ENCODE measurements at regions not wholly inside any gene's neighbourhood (a gene's known extent, or its start where the extent isn't known, plus 50 kb on each side); places are given as distances from the start of the nearest gene placed in this dataset.

- H3K27ac ChIP-seq = no peak overlapping the region
- no peaks in the 10 kb centered on the region for H3K9me3 ChIP-seq
- no peaks in the 10 kb centered on the region for H3K36me3 ChIP-seq (ENCODE audit: insufficient read depth in 1 of 2, low read depth in 1 of 2)
- TF ChIP-seq CTCF (IDR thresholded peaks at IDR 0.05) = no peak
- DNase-seq = no peak
- 91 to 100% (median 97%) methylated on average over 1 of the region's 1 CpG for WGBS, 3 donors
- H3K4me1 ChIP-seq = no peaks in the 10 kb centered on the region
- intact Hi-C loops (cut with DNase I) = no loop called here
- ATAC-seq = no peak
- H3K27me3 ChIP-seq (ENCODE audit: insufficient read depth in 3 of 3, low read length in 2 of 3) = no peaks in the 10 kb centered on the region
- no peak overlapping the region for H3K4me3 ChIP-seq
Observed at GRCh38 chr1:219682788-219683187, 69.9 kb upstream of the ZC3H11B start.

DNA sequence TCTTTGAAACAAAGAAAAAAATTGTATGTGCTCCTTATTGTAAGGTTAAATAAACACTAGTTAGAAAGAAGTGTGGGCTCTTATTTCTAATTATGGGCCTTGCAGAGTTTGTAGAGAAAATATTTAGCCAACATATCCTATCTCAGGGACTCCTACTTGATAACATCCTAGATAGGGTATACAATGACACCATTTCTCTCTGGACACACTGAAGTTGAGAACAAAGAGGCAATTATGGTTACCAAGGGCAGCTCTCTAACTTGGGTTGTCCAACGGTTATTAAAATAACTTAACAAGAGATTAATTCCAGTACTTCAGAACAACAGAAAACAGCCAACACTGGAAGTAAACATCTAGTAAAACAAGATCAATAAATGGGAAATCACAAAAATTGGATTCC lies 69.0 kb upstream of the ZC3H11B start:
- DNase-seq (no peak), ATAC-seq (no peak)
- H3K27ac ChIP-seq = no peak overlapping the region
- H3K4me3 ChIP-seq = no peak overlapping the region
- no peak for TF ChIP-seq CTCF (IDR thresholded peaks at IDR 0.05)
- H3K36me3 ChIP-seq (ENCODE audit: insufficient read depth in 1 of 2, low read depth in 1 of 2) = no peaks in the 10 kb centered on the region
- no peaks in the 10 kb centered on the region for H3K27me3 ChIP-seq (ENCODE audit: insufficient read depth in 3 of 3, low read length in 2 of 3)
- no peaks in the 10 kb centered on the region for H3K4me1 ChIP-seq
- intact Hi-C loops (cut with DNase I) = no loop called here
- no peaks in the 10 kb centered on the region for H3K9me3 ChIP-seq
- 72 to 76% (median 75%) methylated on average over 1 of the region's 1 CpG for WGBS, 3 donors

- intact Hi-C loops (cut with DNase I) = no loop called here
- H3K27me3 ChIP-seq (ENCODE audit: insufficient read depth in 3 of 3, low read length in 2 of 3) = no peaks in the 10 kb centered on the region
- WGBS, 3 donors = 78 to 81% (median 79%) methylated on average over 8 of the region's 8 CpGs
- no peaks in the 10 kb centered on the region for H3K36me3 ChIP-seq (ENCODE audit: insufficient read depth in 1 of 2, low read depth in 1 of 2)
- no peak overlapping the region for H3K4me3 ChIP-seq
- H3K9me3 ChIP-seq = no peaks in the 10 kb centered on the region
- ATAC-seq (no peak), DNase-seq (no peak)
- no peaks in the 10 kb centered on the region for H3K4me1 ChIP-seq
- no peak overlapping the region for H3K27ac ChIP-seq
- no peak for TF ChIP-seq CTCF (IDR thresholded peaks at IDR 0.05)
Observed at GRCh38 chr1:219676012-219676765, 63.3 kb upstream of the ZC3H11B start.

- no peaks in the 10 kb centered on the region for H3K4me1 ChIP-seq
- H3K27ac ChIP-seq = no peak overlapping the region
- ATAC-seq (peak; percentile 21 to 80 (median 76)), DNase-seq (peak in 1 of 2 donors; percentile 47)
- TF ChIP-seq CTCF (IDR thresholded peaks at IDR 0.05) = no peak
- intact Hi-C loops (cut with DNase I) = no loop called here
- no peaks in the 10 kb centered on the region for H3K36me3 ChIP-seq (ENCODE audit: insufficient read depth in 1 of 2, low read depth in 1 of 2)
- 48 to 55% (median 51%) methylated on average over 7 of the region's 7 CpGs for WGBS, 3 donors
- H3K27me3 ChIP-seq (ENCODE audit: insufficient read depth in 3 of 3, low read length in 2 of 3) = no peaks in the 10 kb centered on the region
- no peak overlapping the region for H3K4me3 ChIP-seq
- no peaks in the 10 kb centered on the region for H3K9me3 ChIP-seq
Observed at GRCh38 chr1:219670426-219671149, 57.7 kb upstream of the ZC3H11B start.

Data from psoas muscle (tissue), 7 donors.